HepG2 (cell line): ENCODE measurements at regions not wholly inside any gene's neighbourhood (a gene's known extent, or its start where the extent isn't known, plus 50 kb on each side); places are given as distances from the start of the nearest gene placed in this dataset.

Experiments
- ATRX ChIP-seq: sonication (generic); formaldehyde crosslinking; IDR thresholded peaks from 2 replicates; pipeline ENCODE4 v1.4.0; 2020; ENCODE audit warnings: missing genetic modification reagents, borderline replicate concordance
- CBFB ChIP-seq: sonication (generic); formaldehyde crosslinking; IDR thresholded peaks from 2 replicates; pipeline ENCODE4 v1.4.0; 2020; ENCODE audit warnings: missing genetic modification reagents
- FOXP1 ChIP-seq, 2 experiments: fragments of 450-650 bp in 1 of 2; IDR thresholded peaks; 2 replicates each; pipeline ENCODE4 v1.6.1; 2017 to 2018; ENCODE audit warnings: antibody characterized with exemption in 1 of 2
- HNRNPK ChIP-seq: fragments of 200-400 bp; formaldehyde crosslinking; IDR thresholded peaks from 2 replicates; pipeline ENCODE4 v1.6.1; 2018; ENCODE audit warnings: low read length, low read depth, moderate library complexity, mild to moderate bottlenecking; ENCODE audit not compliant: poor library complexity, severe bottlenecking
- IKZF4 ChIP-seq: sonication (generic); formaldehyde crosslinking; IDR thresholded peaks from 2 replicates; pipeline ENCODE4 v1.5.1; 2020; ENCODE audit warnings: borderline replicate concordance, mild to moderate bottlenecking, low read depth, missing genetic modification reagents; ENCODE audit errors: not compliant biosample characterization
- KIAA2018 ChIP-seq: sonication (generic); formaldehyde crosslinking; IDR thresholded peaks from 2 replicates; pipeline ENCODE4 v1.5.0; 2020; ENCODE audit warnings: mild to moderate bottlenecking, missing genetic modification reagents, borderline replicate concordance
- PLRG1 ChIP-seq: fragments of 450-650 bp; conservative IDR thresholded peaks from 2 replicates; pipeline ENCODE4 v1.6.1; 2016
- TBX3 ChIP-seq: fragments of 450-650 bp; IDR thresholded peaks from 2 replicates; pipeline ENCODE4 v1.6.1; 2017; ENCODE audit warnings: antibody characterized with exemption, mild to moderate bottlenecking, inconsistent platforms, borderline replicate concordance
- TCF7 ChIP-seq: sonication (generic); IDR thresholded peaks from 2 replicates; pipeline ENCODE4 v1.6.1; 2016; ENCODE audit warnings: antibody characterized with exemption, low read depth
- ZNF34 ChIP-seq: sonication (generic); formaldehyde crosslinking; IDR thresholded peaks from 2 replicates; pipeline ENCODE4 v1.4.0; 2020; ENCODE audit warnings: mild to moderate bottlenecking, missing genetic modification reagents, borderline replicate concordance
- ZNF460 ChIP-seq: sonication (generic); formaldehyde crosslinking; IDR thresholded peaks from 2 replicates; pipeline ENCODE4 v1.5.1; 2020; ENCODE audit warnings: missing genetic modification reagents, mild to moderate bottlenecking, borderline replicate concordance
- ZNF703 ChIP-seq: sonication (generic); formaldehyde crosslinking; IDR thresholded peaks from 2 replicates; pipeline ENCODE4 v1.5.1; 2020; ENCODE audit warnings: missing genetic modification reagents, mild to moderate bottlenecking, moderate library complexity, borderline replicate concordance
- ZNF777 ChIP-seq: sonication (generic); formaldehyde crosslinking; IDR thresholded peaks from 2 replicates; pipeline ENCODE4 v1.4.0; 2020; ENCODE audit warnings: missing genetic modification reagents
- ZNF841 ChIP-seq: sonication (generic); formaldehyde crosslinking; IDR thresholded peaks from 2 replicates; pipeline ENCODE4 v1.8.1; 2023; ENCODE audit warnings: missing genetic modification reagents, borderline replicate concordance
- TF ChIP-seq, protein P1 (sequence below): sonication (generic); formaldehyde crosslinking; IDR thresholded peaks from 2 replicates; pipeline ENCODE4 v1.5.1; 2020; ENCODE audit warnings: missing genetic modification reagents, mild to moderate bottlenecking, borderline replicate concordance
- TF ChIP-seq, protein P2 (sequence below): IDR thresholded peaks from 2 replicates; pipeline ENCODE4 v1.6.1; 2016; ENCODE audit warnings: mild to moderate bottlenecking

DNA sequence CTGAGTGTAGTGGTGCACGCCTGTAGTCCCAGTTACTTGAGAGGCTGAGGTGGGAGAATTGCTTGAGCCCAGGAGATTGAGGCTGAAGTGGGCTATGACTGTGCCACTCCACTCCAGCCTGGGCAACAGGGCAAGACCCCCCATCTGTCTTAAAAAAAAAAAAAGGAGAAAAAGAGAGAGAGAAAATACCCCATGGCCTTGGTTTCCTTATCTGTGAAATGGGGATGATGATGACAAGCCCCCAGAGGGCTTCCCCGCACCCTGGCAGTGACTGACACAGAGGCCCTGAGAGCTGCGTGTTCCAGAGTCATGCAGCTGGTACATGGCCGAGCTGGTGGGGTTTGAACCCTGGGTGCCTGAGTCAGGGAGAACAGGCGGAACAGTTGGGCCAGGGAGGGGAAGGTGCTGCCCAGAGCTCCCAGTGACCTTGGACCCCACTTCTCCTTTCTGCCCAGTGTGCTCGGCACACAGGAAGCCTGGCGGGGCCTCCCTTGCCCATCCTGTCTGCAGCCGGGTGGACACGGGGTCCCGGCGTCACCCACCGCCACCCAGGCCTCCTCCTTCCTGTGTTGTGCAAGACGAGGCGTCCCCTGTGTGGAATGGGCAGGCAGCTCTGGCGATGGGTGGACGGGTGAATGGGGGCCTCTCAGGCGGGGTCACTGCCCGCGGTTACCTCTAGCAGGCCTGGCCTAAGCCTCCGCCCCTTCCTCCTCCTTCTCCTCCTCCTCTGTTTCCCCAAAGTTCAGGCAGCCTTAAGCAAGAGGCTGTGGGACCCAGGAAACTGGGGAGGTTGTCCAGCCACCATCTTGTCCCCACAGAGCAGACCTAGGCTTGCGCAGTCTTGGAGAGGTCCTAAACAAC, 84.2 kb downstream of the CEBPB start (continued):
- TF ChIP-seq, protein P1, sequence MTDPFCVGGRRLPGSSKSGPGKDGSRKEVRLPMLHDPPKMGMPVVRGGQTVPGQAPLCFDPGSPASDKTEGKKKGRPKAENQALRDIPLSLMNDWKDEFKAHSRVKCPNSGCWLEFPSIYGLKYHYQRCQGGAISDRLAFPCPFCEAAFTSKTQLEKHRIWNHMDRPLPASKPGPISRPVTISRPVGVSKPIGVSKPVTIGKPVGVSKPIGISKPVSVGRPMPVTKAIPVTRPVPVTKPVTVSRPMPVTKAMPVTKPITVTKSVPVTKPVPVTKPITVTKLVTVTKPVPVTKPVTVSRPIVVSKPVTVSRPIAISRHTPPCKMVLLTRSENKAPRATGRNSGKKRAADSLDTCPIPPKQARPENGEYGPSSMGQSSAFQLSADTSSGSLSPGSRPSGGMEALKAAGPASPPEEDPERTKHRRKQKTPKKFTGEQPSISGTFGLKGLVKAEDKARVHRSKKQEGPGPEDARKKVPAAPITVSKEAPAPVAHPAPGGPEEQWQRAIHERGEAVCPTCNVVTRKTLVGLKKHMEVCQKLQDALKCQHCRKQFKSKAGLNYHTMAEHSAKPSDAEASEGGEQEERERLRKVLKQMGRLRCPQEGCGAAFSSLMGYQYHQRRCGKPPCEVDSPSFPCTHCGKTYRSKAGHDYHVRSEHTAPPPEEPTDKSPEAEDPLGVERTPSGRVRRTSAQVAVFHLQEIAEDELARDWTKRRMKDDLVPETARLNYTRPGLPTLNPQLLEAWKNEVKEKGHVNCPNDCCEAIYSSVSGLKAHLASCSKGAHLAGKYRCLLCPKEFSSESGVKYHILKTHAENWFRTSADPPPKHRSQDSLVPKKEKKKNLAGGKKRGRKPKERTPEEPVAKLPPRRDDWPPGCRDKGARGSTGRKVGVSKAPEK: peak; percentile 98
- no peak; the same call in 1 of the 2 replicates for TF ChIP-seq ATRX (CRISPR knock-in tag)
- TF ChIP-seq CBFB: peak; percentile 91
- no peak for TF ChIP-seq TBX3
- TF ChIP-seq FOXP1 (IDR thresholded peaks at IDR 0.05): no peak
- peak; percentile 84 for TF ChIP-seq FOXP1 (CRISPR knock-in tag; IDR thresholded peaks at IDR 0.05)
- peak; percentile 42 for TF ChIP-seq ZNF460 (CRISPR knock-in tag)
- no peak; the same call in 1 of the 2 replicates for TF ChIP-seq ZNF777 (CRISPR knock-in tag)
- TF ChIP-seq ZNF34: no peak
- no peak for TF ChIP-seq ZNF841 (CRISPR knock-in tag)
- TF ChIP-seq ZNF703: no peak
- TF ChIP-seq IKZF4 (CRISPR knock-in tag): peak; percentile 78
- TF ChIP-seq, protein P2, sequence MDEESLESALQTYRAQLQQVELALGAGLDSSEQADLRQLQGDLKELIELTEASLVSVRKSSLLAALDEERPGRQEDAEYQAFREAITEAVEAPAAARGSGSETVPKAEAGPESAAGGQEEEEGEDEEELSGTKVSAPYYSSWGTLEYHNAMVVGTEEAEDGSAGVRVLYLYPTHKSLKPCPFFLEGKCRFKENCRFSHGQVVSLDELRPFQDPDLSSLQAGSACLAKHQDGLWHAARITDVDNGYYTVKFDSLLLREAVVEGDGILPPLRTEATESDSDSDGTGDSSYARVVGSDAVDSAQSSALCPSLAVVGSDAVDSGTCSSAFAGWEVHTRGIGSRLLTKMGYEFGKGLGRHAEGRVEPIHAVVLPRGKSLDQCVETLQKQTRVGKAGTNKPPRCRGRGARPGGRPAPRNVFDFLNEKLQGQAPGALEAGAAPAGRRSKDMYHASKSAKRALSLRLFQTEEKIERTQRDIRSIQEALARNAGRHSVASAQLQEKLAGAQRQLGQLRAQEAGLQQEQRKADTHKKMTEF (CRISPR knock-in tag): peak; percentile 93
- TF ChIP-seq KIAA2018 (CRISPR knock-in tag): no peak
- TF ChIP-seq PLRG1: no peak
- TF ChIP-seq TCF7: peak; percentile 59
- TF ChIP-seq HNRNPK: no peak
